ENCODE measurements at regions not wholly inside any gene's neighbourhood (a gene's known extent, or its start where the extent isn't known, plus 50 kb on each side); places are given as distances from the start of the nearest gene placed in this dataset.

DNA sequence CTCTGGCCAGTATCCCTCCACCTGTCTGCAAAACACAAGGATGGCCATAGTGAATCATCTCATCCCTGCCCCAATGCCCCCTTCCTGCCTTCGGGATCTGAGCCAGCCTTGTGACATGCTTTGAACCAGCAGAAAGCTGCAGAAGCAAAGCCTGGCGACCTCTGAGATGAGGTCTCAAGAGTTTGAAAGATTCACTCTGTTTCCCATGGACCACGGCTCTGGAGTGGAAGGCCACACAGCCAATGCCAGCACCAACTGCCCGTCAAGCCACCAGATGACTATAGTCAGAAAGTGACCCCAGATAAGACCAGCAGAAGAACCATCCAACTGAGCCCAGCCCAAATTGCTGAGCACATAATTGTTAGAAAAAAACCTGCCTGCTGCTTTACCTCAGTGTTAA is 193.9 kb upstream of the PPP2R2D start:
- peaks cover 7 to 11% (median 8%) of the 10 kb centered on the region in 3 experiments for H3K36me3 Mint-ChIP-seq (ENCODE audit: insufficient read depth in 1 of 3, low read depth in 3 of 3)
- no peak overlapping the region for H4K8ac ChIP-seq (replicated peaks; ENCODE audit: insufficient read length, low read depth, low read length)
- H3K4me1 Mint-ChIP-seq, result no peaks in the 10 kb centered on the region
- H2AK5ac ChIP-seq (ENCODE audit: insufficient read length, low read length), result no peak overlapping the region
- no peak overlapping the region for H3K23ac ChIP-seq (ENCODE audit: insufficient read length, low read depth, low read length)
- WGBS (ENCODE audit: extremely low coverage, insufficient read length, low lambda C conversion rate), result no CpG with 5 or more reads among the region's 4 CpGs
- H2BK120ac ChIP-seq (ENCODE audit: low read depth, low read length, poor library complexity, severe bottlenecking), result no peak overlapping the region
- H3K9ac ChIP-seq (ENCODE audit: extremely low read depth, insufficient read length, low read length), result no peak overlapping the region
- no peaks in the 10 kb centered on the region for H3K27me3 ChIP-seq (ENCODE audit: insufficient read depth, low read length)
- no peak for TF ChIP-seq CTCF (conservative IDR thresholded peaks at IDR 0.05)
- H3K18ac ChIP-seq (ENCODE audit: insufficient read length, low read depth, low read length), result no peak overlapping the region
- no peak overlapping the region for H3K56ac ChIP-seq (ENCODE audit: insufficient read length, low read depth, low read length)
- H4K20me1 ChIP-seq (ENCODE audit: control insufficient read depth, insufficient read depth, insufficient read length), result no peaks in the 10 kb centered on the region
- H2BK15ac ChIP-seq (ENCODE audit: low read depth, low read length), result no peak overlapping the region
- H3K79me1 ChIP-seq (ENCODE audit: insufficient read depth, low read depth, low read length, poor library complexity, severe bottlenecking), result no peaks in the 10 kb centered on the region
- no peak overlapping the region for H2BK20ac ChIP-seq (ENCODE audit: low read depth, low read length, poor library complexity, severe bottlenecking)
- no peaks in the 10 kb centered on the region for H3K4me1 ChIP-seq (ENCODE audit: insufficient read depth, low read length)
- no peak overlapping the region for H4K5ac ChIP-seq (ENCODE audit: insufficient read length, low read depth, low read length)
- H3K4me2 ChIP-seq (ENCODE audit: insufficient read depth, insufficient read length, low read length), result no peak overlapping the region
- no peak overlapping the region; a peak in 1 of 7 replicates for H3K27ac Mint-ChIP-seq
- H3K27ac ChIP-seq (ENCODE audit: insufficient read length, low read depth, low read length), result no peak overlapping the region
- no peak overlapping the region for H3K14ac ChIP-seq (ENCODE audit: insufficient read depth, low read length)
- H3T11ph ChIP-seq (ENCODE audit: low read length), result no peak overlapping the region
- H4K91ac ChIP-seq (ENCODE audit: insufficient read length, low read depth, low read length), result no peak overlapping the region
- H2AFZ ChIP-seq (ENCODE audit: low read length), result no peak overlapping the region
- H3K9me3 Mint-ChIP-seq, result peaks cover 11 to 12% of the 10 kb centered on the region in 2 experiments
- H3K79me2 ChIP-seq (ENCODE audit: insufficient read depth, low read length), result no peaks in the 10 kb centered on the region
- no peak overlapping the region for H2BK12ac ChIP-seq (ENCODE audit: insufficient read length, low read depth, low read length)
- peaks cover 13% of the 10 kb centered on the region for H3K27me3 Mint-ChIP-seq (ENCODE audit: low read depth)
- no peak overlapping the region for H3K4ac ChIP-seq (ENCODE audit: low read depth, low read length)
- no peaks in the 10 kb centered on the region for H3K9me3 ChIP-seq (ENCODE audit: control insufficient read depth, low read depth, low read length)
- no peak overlapping the region for H2BK5ac ChIP-seq (ENCODE audit: insufficient read length, low read length)
- DNase-seq, result no peak
- H3K4me3 Mint-ChIP-seq, result no peak overlapping the region
- no peaks in the 10 kb centered on the region for H3K23me2 ChIP-seq (ENCODE audit: insufficient read length, low read depth, low read length, poor library complexity, severe bottlenecking)
